OCI-LY7 (cell line): ENCODE measurements at regions not wholly inside any gene's neighbourhood (a gene's known extent, or its start where the extent isn't known, plus 50 kb on each side); places are given as distances from the start of the nearest gene placed in this dataset.
A peak's percentile ranks its signal among the peaks of the same experiment; 100 is the strongest.

Experiments used
- BruUV-seq: library from RNA; stranded (reverse); fragments of 400-500 nt; replicated peaks from 2 replicates; lab custom pipeline; 2021; lab: Mats Ljungman, UMichigan
- CTCF ChIA-PET: fragments of 300-600 bp; sonication (Branson Sonifier 250); formaldehyde crosslinking; loops from one replicate; lab custom pipeline; 2022; ENCODE audit warnings: antibody characterized with exemption; ENCODE audit not compliant: unreplicated experiment; lab: Charles Lee
- POLR2A ChIA-PET: fragments of 300-600 bp; sonication (Branson Sonifier 250); formaldehyde crosslinking; loops from one replicate; lab custom pipeline; 2022; ENCODE audit warnings: antibody characterized with exemption; lab: Charles Lee
- DNase-seq: peaks from one replicate; pipeline ENCODE4 v3.0.0-alpha.2; 2015; ENCODE audit warnings: low spot score
- H2AFZ ChIP-seq: fragments of 200-600 bp; sonication (generic), shearing (Covaris generic); 2 replicates; pipeline ENCODE4 v1.6.1; 2014; ENCODE audit warnings: mild to moderate bottlenecking, antibody characterized with exemption, low read length, moderate library complexity
- H3K27ac ChIP-seq: fragments of 200-600 bp; sonication (generic); 2 replicates; pipeline ENCODE4 v1.5.1; 2014; ENCODE audit warnings: mixed run types, low read depth, mild to moderate bottlenecking, moderate library complexity, low read length, inconsistent platforms; ENCODE audit not compliant: poor library complexity, severe bottlenecking
- H3K36me3 ChIP-seq: fragments of 200-600 bp; sonication (generic); 2 replicates; pipeline ENCODE4 v1.6.1; 2014; ENCODE audit warnings: mild to moderate bottlenecking, antibody characterized with exemption, low read length, moderate library complexity, mixed read lengths; ENCODE audit not compliant: insufficient read depth
- H3K4me1 ChIP-seq: fragments of 200-600 bp; sonication (generic); 2 replicates; pipeline ENCODE4 v1.5.1; 2014; ENCODE audit warnings: mild to moderate bottlenecking, low read length; ENCODE audit not compliant: insufficient read depth, poor library complexity, severe bottlenecking
- H3K4me2 ChIP-seq: fragments of 200-600 bp; sonication (generic); 2 replicates; pipeline ENCODE4 v1.6.1; 2014; ENCODE audit warnings: mild to moderate bottlenecking, low read length
- H3K4me3 ChIP-seq: fragments of 200-600 bp; sonication (generic); 2 replicates; pipeline ENCODE4 v1.5.1; 2014; ENCODE audit warnings: mild to moderate bottlenecking, low read depth, low read length; ENCODE audit not compliant: poor library complexity, severe bottlenecking
- H3K79me2 ChIP-seq: fragments of 200-600 bp; sonication (generic); 2 replicates; pipeline ENCODE4 v1.6.1; 2016; ENCODE audit warnings: low read depth, mild to moderate bottlenecking, low read length, moderate library complexity, mixed read lengths; ENCODE audit not compliant: insufficient read depth
- H3K9me2 ChIP-seq: fragments of 200-600 bp; sonication (generic); 2 replicates; pipeline ENCODE4 v1.6.1; 2016; ENCODE audit warnings: mild to moderate bottlenecking, low read length, mixed read lengths; ENCODE audit not compliant: insufficient read depth
- H3K9me3 ChIP-seq: fragments of 200-600 bp; sonication (generic); 2 replicates; pipeline ENCODE4 v1.6.1; 2014; ENCODE audit warnings: mild to moderate bottlenecking, mixed run types, low read length, mixed read lengths
- H4K20me1 ChIP-seq: fragments of 200-600 bp; sonication (generic); 2 replicates; pipeline ENCODE4 v1.6.1; 2014; ENCODE audit warnings: mild to moderate bottlenecking, antibody characterized with exemption, low read length, moderate library complexity, mixed read lengths; ENCODE audit not compliant: insufficient read depth
- EZH2phosphoT487 ChIP-seq: fragments of 200-600 bp; sonication (generic); IDR thresholded peaks from 2 replicates; pipeline ENCODE4 v1.6.1; 2018; ENCODE audit warnings: low read depth, borderline replicate concordance, mild to moderate bottlenecking, mixed run types, antibody characterized with exemption, low read length, moderate library complexity, mixed read lengths
- intact Hi-C: fragments of 100-400 bp; cut with micrococcal nuclease; formaldehyde crosslinking; loops from one replicate; pipeline ENCODE4 v1.10.0; 2022; ENCODE audit not compliant: unreplicated experiment
- TF ChIP-seq, protein P1 (sequence below): fragments of 200-600 bp; sonication (generic); conservative IDR thresholded peaks from 2 replicates; pipeline ENCODE4 v1.5.1; 2014; ENCODE audit warnings: mild to moderate bottlenecking, antibody characterized with exemption, low read length, moderate library complexity, mixed read lengths

DNA sequence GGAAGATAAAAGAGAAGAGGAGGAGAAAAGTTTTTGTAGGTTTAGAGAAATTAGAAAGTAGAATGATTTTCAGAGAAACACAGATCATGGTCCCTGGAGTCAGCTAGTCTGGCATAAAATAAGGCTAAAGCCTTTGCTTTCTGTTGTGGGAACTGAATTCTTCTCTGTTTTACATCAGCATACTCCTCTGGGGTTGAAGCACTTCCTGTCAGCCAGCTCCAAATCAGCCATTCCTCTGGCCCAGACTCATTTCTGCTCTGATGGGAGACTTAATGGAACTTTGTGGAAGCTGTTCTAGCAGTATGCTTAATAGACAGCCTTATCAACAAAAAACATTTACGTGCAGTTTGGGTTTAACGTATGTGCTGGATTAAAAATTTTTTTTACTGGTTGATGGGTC lies 143.2 kb downstream of the HMHB1 start:
- no TSS peak for BruUV-seq
- H2AFZ ChIP-seq, result no peak overlapping the region
- H4K20me1 ChIP-seq, result no peaks in the 10 kb centered on the region
- ChIA-PET CTCF (no interaction called here), POLR2A (interaction anchor here (0.5 kb wide), 1 partner anchor 788 kb away, joined by 3 read pairs; no protein-coding TSS in a partner anchor)
- DNase-seq, result no peak
- H3K4me1 ChIP-seq, result no peaks in the 10 kb centered on the region
- intact Hi-C loops, result no loop called here
- H3K27ac ChIP-seq, result no peak overlapping the region
- no peaks in the 10 kb centered on the region for H3K79me2 ChIP-seq
- TF ChIP-seq EZH2phosphoT487, result no peak
- TF ChIP-seq, protein P1, sequence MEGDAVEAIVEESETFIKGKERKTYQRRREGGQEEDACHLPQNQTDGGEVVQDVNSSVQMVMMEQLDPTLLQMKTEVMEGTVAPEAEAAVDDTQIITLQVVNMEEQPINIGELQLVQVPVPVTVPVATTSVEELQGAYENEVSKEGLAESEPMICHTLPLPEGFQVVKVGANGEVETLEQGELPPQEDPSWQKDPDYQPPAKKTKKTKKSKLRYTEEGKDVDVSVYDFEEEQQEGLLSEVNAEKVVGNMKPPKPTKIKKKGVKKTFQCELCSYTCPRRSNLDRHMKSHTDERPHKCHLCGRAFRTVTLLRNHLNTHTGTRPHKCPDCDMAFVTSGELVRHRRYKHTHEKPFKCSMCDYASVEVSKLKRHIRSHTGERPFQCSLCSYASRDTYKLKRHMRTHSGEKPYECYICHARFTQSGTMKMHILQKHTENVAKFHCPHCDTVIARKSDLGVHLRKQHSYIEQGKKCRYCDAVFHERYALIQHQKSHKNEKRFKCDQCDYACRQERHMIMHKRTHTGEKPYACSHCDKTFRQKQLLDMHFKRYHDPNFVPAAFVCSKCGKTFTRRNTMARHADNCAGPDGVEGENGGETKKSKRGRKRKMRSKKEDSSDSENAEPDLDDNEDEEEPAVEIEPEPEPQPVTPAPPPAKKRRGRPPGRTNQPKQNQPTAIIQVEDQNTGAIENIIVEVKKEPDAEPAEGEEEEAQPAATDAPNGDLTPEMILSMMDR, result no peak
- no peaks in the 10 kb centered on the region for H3K9me2 ChIP-seq
- no peak overlapping the region for H3K4me2 ChIP-seq
- no peaks in the 10 kb centered on the region for H3K36me3 ChIP-seq
- no peaks in the 10 kb centered on the region for H3K9me3 ChIP-seq
- no peak overlapping the region for H3K4me3 ChIP-seq

DNA sequence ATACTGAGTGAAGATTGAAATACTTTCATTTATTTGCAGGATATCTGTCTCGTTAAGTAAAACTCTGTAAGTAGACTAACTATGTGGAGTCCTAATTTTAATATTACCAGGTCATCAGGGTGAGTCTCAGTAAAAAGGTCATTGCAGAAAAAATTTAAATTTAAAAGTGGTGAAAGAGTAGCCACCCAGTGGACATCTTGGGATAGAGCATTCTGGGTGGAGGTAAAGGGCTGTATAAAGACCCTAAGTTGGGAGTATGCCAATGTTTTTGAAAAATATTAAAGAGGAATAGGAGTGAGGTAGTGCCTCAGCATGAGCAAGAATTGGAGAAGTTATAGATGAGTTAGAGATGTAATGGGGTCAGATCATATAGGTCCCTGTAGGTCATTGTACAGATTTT lies 145.5 kb downstream of the HMHB1 start:
- Histone ChIP-seq H3K9me3 (no peaks in the 10 kb centered on the region), H3K9me2 (no peaks in the 10 kb centered on the region), H3K36me3 (no peaks in the 10 kb centered on the region), H3K79me2 (no peaks in the 10 kb centered on the region), H4K20me1 (no peaks in the 10 kb centered on the region), H3K4me2 (no peak overlapping the region), H3K4me1 (no peaks in the 10 kb centered on the region), H2AFZ (no peak overlapping the region), H3K4me3 (no peak overlapping the region), H3K27ac (no peak overlapping the region)
- no peak for TF ChIP-seq EZH2phosphoT487
- TF ChIP-seq, protein P1, result peak; percentile 61
- ChIA-PET CTCF (no interaction called here), POLR2A (interaction anchor here (1.2 kb wide), 1 partner anchor 10 kb away, joined by 3 read pairs; no protein-coding TSS in a partner anchor)
- no TSS peak for BruUV-seq
- intact Hi-C loops, result no loop called here
- DNase-seq, result no peak

DNA sequence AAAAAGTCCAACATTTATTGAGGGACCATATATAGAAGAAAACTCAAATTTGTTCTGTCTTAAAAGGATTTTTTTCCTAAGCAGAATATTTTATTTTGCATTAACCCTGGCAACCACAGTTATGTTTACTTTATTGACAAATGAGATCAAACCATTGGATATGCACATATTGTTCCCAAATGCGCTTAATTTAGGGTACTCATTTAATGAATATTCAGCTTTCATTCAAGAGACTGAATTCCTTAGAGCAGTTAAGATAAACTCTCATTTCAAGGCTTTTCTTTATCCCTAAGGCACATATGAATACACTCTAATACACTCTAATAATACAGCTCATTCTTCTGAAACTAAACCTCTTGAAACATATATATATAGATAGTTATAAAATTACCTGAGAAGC lies 150.2 kb downstream of the HMHB1 start:
- no TSS peak for BruUV-seq
- Histone ChIP-seq H3K9me3 (no peaks in the 10 kb centered on the region), H2AFZ (no peak overlapping the region), H3K9me2 (no peaks in the 10 kb centered on the region; the same call in 1 of the 2 replicates), H3K4me1 (no peaks in the 10 kb centered on the region), H4K20me1 (no peaks in the 10 kb centered on the region), H3K4me2 (no peak overlapping the region), H3K79me2 (no peaks in the 10 kb centered on the region), H3K36me3 (no peaks in the 10 kb centered on the region), H3K4me3 (no peak overlapping the region), H3K27ac (no peak overlapping the region)
- ChIA-PET CTCF (no interaction called here), POLR2A (interaction anchor here (0.6 to 0.7 kb wide), 2 partner anchors 10 to 11 kb away, joined by 3 to 5 read pairs; no protein-coding TSS in a partner anchor)
- no peak for TF ChIP-seq EZH2phosphoT487
- TF ChIP-seq, protein P1, result no peak
- intact Hi-C loops, result no loop called here
- DNase-seq, result no peak
